ENCODE measurements at regions not wholly inside any gene's neighbourhood (a gene's known extent, or its start where the extent isn't known, plus 50 kb on each side); places are given as distances from the start of the nearest gene placed in this dataset.

- intact Hi-C loops (cut with DNase I; ENCODE audit: low total_unique reads) = no loop called here
- DNase-seq (ENCODE audit: low spot score in 2 of 2) = no peak
- TF ChIP-seq CTCF (IDR thresholded peaks at IDR 0.05) (no peak), POLR2A (IDR thresholded peaks at IDR 0.05) (no peak)
- no peak overlapping the region for H3K4me3 ChIP-seq (ENCODE audit: low read depth, poor library complexity, severe bottlenecking)
Measured at GRCh38 chrX:124493984-124494383, 147.6 kb downstream of the SH2D1A start.

DNA sequence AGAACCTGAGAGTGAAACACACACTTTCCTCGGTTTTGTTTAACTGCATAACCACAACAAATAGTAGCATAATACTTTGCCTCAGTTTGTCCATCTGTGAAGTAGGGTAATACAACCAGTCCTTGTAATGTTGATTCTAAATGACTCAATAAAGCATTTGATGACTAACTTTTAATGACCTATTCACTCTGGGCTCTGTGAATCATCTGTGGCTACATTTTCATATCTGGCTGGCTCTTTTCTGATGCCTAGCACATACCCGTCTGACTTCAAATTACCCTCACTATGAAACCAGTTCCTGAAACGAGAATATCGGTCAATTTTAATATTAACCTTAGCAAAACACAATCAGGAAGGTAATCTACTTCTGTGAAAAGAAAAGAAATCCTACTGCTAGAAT is 151.0 kb downstream of the SH2D1A start:
- WGBS, 2 donors = 73 to 99% methylated on average over 4 of the region's 4 CpGs
- TF ChIP-seq POLR2A (IDR thresholded peaks at IDR 0.05) (no peak), CTCF (IDR thresholded peaks at IDR 0.05) (no peak)
- H3K4me3 ChIP-seq (ENCODE audit: low read depth, poor library complexity, severe bottlenecking) = no peak overlapping the region
- intact Hi-C loops (cut with DNase I; ENCODE audit: low total_unique reads) = no loop called here
- DNase-seq (ENCODE audit: low spot score in 2 of 2) = no peak

DNA sequence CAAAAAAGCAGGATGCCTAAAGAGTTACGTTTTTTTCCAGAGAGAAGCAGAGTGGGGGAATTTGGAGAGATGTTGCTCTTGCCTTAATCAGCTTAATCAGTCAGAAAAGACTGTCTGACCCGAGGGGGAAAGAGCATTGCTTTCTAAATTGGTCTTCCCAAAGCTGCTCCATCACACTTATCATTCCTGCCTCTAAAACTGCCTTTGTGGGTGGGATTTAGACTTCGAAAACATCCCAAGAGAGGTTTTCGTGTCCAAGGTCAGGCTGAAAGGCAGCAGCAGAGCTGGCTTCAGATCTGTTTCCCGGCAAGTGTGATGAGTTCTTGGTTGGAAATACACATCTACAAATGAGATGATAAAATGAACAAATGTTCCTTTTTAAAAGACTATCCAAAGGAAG is 155.2 kb downstream of the SH2D1A start:
- WGBS, 2 donors = 46 to 48% methylated on average over 5 of the region's 5 CpGs
- no peak for DNase-seq (ENCODE audit: low spot score in 2 of 2)

DNA sequence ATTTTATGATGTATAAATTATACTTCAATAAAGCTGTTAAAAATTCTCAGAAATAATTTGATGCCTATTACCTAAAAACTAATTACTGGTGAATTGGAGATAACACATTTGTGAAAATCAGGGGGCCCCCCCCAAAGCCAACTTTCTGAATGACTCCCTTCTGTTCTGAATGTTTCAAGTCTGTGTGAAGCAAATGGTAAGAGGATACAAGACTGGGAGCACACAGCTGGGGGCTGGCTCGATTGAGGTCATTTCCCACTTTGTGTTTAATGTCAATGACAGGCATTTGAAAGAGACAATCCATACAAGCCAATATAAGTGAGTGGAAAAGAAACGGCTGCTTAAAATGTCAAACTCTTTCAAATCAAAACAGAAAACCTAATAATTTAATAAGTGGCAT is 155.8 kb downstream of the SH2D1A start:
- intact Hi-C loops (cut with DNase I; ENCODE audit: low total_unique reads) = no loop called here
- no peak overlapping the region for H3K4me3 ChIP-seq (ENCODE audit: low read depth, poor library complexity, severe bottlenecking)
- TF ChIP-seq POLR2A (IDR thresholded peaks at IDR 0.05) (no peak), CTCF (IDR thresholded peaks at IDR 0.05) (no peak)
- DNase-seq (ENCODE audit: low spot score in 2 of 2) = no peak
- WGBS, 2 donors = 50 to 57% methylated on average over 2 of the region's 2 CpGs

More for the DNA sequence above, 155.2 kb downstream of the SH2D1A start:
- intact Hi-C loops (cut with DNase I; ENCODE audit: low total_unique reads) = no loop called here
- no peak for TF ChIP-seq POLR2A (IDR thresholded peaks at IDR 0.05)
- no peak overlapping the region for H3K4me3 ChIP-seq (ENCODE audit: low read depth, poor library complexity, severe bottlenecking)

- 92 to 97% methylated on average over 3 of the region's 3 CpGs for WGBS, 2 donors
Measured at GRCh38 chrX:124502599-124502998, 156.2 kb downstream of the SH2D1A start.

DNA sequence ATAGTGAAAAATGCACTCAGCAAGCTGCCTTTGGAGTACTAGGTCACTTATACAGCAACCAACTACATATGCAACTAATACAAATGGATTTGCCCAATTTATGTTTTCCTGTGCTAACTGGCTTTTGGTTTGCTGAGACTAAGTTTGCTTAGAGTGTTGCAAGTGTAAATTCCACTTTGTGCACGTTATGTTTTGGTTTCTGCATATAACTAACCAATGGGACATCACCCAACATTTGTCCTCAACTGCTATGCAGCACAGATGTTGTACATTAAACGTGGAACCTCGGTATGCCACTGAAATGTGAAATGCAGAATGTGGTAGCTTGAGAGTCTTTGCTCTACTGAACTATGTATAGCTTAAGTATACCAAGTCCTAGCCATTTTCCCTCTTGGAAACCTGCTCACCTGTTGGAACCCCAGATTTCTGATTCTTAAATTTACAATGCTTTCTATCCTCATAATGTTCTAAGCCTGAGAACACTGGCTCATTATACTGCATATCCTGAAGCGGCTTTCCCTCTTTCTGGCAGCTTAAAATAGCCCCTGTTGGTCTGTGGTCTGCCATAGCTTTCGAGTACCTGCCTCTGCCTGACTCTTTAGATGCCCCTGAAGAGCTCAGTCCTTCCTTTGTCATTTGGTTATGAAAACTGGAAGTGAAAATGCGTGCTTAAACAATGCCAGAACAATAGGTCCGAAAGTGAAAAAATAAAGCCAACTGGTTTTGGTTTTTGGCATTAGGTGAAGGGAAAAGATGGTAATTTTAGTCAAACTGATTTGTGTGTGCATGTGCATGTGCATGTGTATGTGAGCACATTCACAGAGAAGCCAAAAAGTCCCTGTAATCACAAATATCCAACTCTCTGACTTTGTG is 158.0 kb downstream of the SH2D1A start:
- intact Hi-C loops (cut with DNase I; ENCODE audit: low total_unique reads) = no loop called here
- DNase-seq (ENCODE audit: low spot score in 2 of 2) = no peak
- TF ChIP-seq POLR2A (IDR thresholded peaks at IDR 0.05) (no peak), CTCF (IDR thresholded peaks at IDR 0.05) (no peak)
- 52 to 73% methylated on average over 7 of the region's 7 CpGs for WGBS, 2 donors
- H3K4me3 ChIP-seq (ENCODE audit: low read depth, poor library complexity, severe bottlenecking) = no peak overlapping the region

More at GRCh38 chrX:124502599-124502998, 156.2 kb downstream of the SH2D1A start:
- TF ChIP-seq POLR2A (IDR thresholded peaks at IDR 0.05) (no peak), CTCF (IDR thresholded peaks at IDR 0.05) (no peak)
- no peak overlapping the region for H3K4me3 ChIP-seq (ENCODE audit: low read depth, poor library complexity, severe bottlenecking)
- no peak for DNase-seq (ENCODE audit: low spot score in 2 of 2)
- intact Hi-C loops (cut with DNase I; ENCODE audit: low total_unique reads) = no loop called here
